ENCODE measurements at regions not wholly inside any gene's neighbourhood (a gene's known extent, or its start where the extent isn't known, plus 50 kb on each side); places are given as distances from the start of the nearest gene placed in this dataset.

DNA sequence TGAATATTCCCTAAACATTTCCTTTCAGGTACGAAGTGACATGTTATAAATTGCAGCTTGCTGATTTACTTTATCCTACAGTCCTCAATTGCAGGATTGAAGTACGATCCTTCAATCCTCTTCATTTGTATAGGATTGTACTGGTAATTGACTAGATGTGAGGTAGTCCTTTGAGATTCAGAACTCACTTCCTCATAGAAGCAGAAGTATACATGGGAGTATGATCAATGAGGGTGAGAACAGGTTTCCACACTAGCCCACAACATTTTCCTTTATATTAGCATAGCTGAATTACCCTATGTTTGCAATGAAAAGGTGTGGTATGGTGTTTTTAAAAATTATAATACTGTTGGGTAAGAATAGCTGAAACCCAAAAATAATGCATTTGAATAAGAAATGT, 160.0 kb upstream of the UMPS start:
- TF ChIP-seq CTCF (IDR thresholded peaks at IDR 0.05; ENCODE audit: low read depth, low read length, missing input control): no peak
- no peak for TF ChIP-seq FOXA1 (IDR thresholded peaks at IDR 0.05)
- TF ChIP-seq, protein P1, sequence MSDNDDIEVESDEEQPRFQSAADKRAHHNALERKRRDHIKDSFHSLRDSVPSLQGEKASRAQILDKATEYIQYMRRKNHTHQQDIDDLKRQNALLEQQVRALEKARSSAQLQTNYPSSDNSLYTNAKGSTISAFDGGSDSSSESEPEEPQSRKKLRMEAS (IDR thresholded peaks at IDR 0.05): no peak
- TF ChIP-seq, protein P2, sequence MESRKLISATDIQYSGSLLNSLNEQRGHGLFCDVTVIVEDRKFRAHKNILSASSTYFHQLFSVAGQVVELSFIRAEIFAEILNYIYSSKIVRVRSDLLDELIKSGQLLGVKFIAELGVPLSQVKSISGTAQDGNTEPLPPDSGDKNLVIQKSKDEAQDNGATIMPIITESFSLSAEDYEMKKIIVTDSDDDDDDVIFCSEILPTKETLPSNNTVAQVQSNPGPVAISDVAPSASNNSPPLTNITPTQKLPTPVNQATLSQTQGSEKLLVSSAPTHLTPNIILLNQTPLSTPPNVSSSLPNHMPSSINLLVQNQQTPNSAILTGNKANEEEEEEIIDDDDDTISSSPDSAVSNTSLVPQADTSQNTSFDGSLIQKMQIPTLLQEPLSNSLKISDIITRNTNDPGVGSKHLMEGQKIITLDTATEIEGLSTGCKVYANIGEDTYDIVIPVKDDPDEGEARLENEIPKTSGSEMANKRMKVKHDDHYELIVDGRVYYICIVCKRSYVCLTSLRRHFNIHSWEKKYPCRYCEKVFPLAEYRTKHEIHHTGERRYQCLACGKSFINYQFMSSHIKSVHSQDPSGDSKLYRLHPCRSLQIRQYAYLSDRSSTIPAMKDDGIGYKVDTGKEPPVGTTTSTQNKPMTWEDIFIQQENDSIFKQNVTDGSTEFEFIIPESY (IDR thresholded peaks at IDR 0.05): no peak

Measured in liver (tissue), 2 donors.